ENCODE measurements at regions not wholly inside any gene's neighbourhood (a gene's known extent, or its start where the extent isn't known, plus 50 kb on each side); places are given as distances from the start of the nearest gene placed in this dataset.
"Not testable (repeated sequence)": the region's sequence is repeated elsewhere in the genome, so short reads cannot be mapped to it uniquely, and the experiment has no call there.

- H3K27ac ChIP-seq (ENCODE audit: low read length in 2 of 2); H3K36me3 ChIP-seq (replicated peaks in 1 of 2; ENCODE audit: control extremely low read depth in 1 of 2, control insufficient read depth in 1 of 2, extremely low read depth in 1 of 2, insufficient read depth in 2 of 2, low read length in 1 of 2); H3K79me2 ChIP-seq (ENCODE audit: control insufficient read depth, insufficient read depth, low read length); H3K27me3 ChIP-seq (replicated peaks in 1 of 4; ENCODE audit: control extremely low read depth in 1 of 4, control insufficient read depth in 3 of 4, insufficient read depth in 4 of 4, low read length in 3 of 4); H3K4me1 ChIP-seq (ENCODE audit: control insufficient read depth in 2 of 2, insufficient read depth in 2 of 2, low read length in 2 of 2); H3K4me1 Mint-ChIP-seq; intact Hi-C loops (cut with micrococcal nuclease); H3K9me3 ChIP-seq (ENCODE audit: control extremely low read depth in 1 of 3, control insufficient read depth in 2 of 3, insufficient read depth in 1 of 3, low read length in 2 of 3); H3K27me3 Mint-ChIP-seq; H4K20me1 ChIP-seq (ENCODE audit: control insufficient read depth, insufficient read depth, low read length, poor library complexity, severe bottlenecking); H3K9me3 Mint-ChIP-seq (ENCODE audit: insufficient read depth); POLR2A ChIA-PET; CTCF ChIA-PET: not testable (repeated sequence)
- Mint-ChIP-seq H3K27ac (peak overlapping the region; percentile 42), H3K4me3 (peak overlapping the region; percentile 89)
- Histone ChIP-seq H3K4me3 (ENCODE audit: control extremely low read depth in 1 of 5, extremely low read depth in 1 of 5, insufficient read depth in 1 of 5, low read depth in 2 of 5, low read length in 4 of 5) (peak overlapping the region in 4 of 5 experiments; percentile 37 to 59 (median 50)), H3K9ac (ENCODE audit: low read length) (peak overlapping the region; percentile 50), H2AFZ (ENCODE audit: insufficient read depth, low read depth, low read length, poor library complexity, severe bottlenecking) (peak overlapping the region; percentile 72), H3K4me2 (replicated peaks; ENCODE audit: low read depth, low read length, poor library complexity, severe bottlenecking) (peak overlapping the region; percentile 55)
- DNase-seq (peak; percentile 68), ATAC-seq (ENCODE audit: low read depth) (peak; percentile 98)
- under 1% methylated on average over 37 of the region's 42 CpGs for WGBS (ENCODE audit: insufficient coverage)
These were observed 243.5 kb upstream of the NOTCH2NLA start for GRCh38 chr1:146472192-146472861.

GRCh38 chr1:146459939-146460338, 231.1 kb upstream of the NOTCH2NLA start:
- H3K9ac ChIP-seq (ENCODE audit: low read length); ATAC-seq (ENCODE audit: low read depth); H3K9me3 ChIP-seq (ENCODE audit: control extremely low read depth in 1 of 3, control insufficient read depth in 2 of 3, insufficient read depth in 1 of 3, low read length in 2 of 3); H3K79me2 ChIP-seq (ENCODE audit: control insufficient read depth, insufficient read depth, low read length); H3K4me1 Mint-ChIP-seq; H3K36me3 ChIP-seq (replicated peaks in 1 of 2; ENCODE audit: control extremely low read depth in 1 of 2, control insufficient read depth in 1 of 2, extremely low read depth in 1 of 2, insufficient read depth in 2 of 2, low read length in 1 of 2); H4K20me1 ChIP-seq (ENCODE audit: control insufficient read depth, insufficient read depth, low read length, poor library complexity, severe bottlenecking); H3K27me3 Mint-ChIP-seq; H2AFZ ChIP-seq (ENCODE audit: insufficient read depth, low read depth, low read length, poor library complexity, severe bottlenecking); H3K27ac Mint-ChIP-seq; POLR2A ChIA-PET; H3K27ac ChIP-seq (ENCODE audit: low read length in 2 of 2); H3K27me3 ChIP-seq (replicated peaks in 1 of 4; ENCODE audit: control extremely low read depth in 1 of 4, control insufficient read depth in 3 of 4, insufficient read depth in 4 of 4, low read length in 3 of 4); H3K4me1 ChIP-seq (ENCODE audit: control insufficient read depth in 2 of 2, insufficient read depth in 2 of 2, low read length in 2 of 2); DNase-seq; H3K4me3 Mint-ChIP-seq; H3K9me3 Mint-ChIP-seq (ENCODE audit: insufficient read depth); H3K4me3 ChIP-seq (ENCODE audit: control extremely low read depth in 1 of 5, extremely low read depth in 1 of 5, insufficient read depth in 1 of 5, low read depth in 2 of 5, low read length in 4 of 5); CTCF ChIA-PET; intact Hi-C loops (cut with micrococcal nuclease); H3K4me2 ChIP-seq (replicated peaks; ENCODE audit: low read depth, low read length, poor library complexity, severe bottlenecking): not testable (repeated sequence)
- WGBS (ENCODE audit: insufficient coverage): no CpG with 5 or more reads among the region's 2 CpGs

- H3K9me3 ChIP-seq (ENCODE audit: control extremely low read depth in 1 of 3, control insufficient read depth in 2 of 3, insufficient read depth in 1 of 3, low read length in 2 of 3); H3K36me3 ChIP-seq (replicated peaks in 1 of 2; ENCODE audit: control extremely low read depth in 1 of 2, control insufficient read depth in 1 of 2, extremely low read depth in 1 of 2, insufficient read depth in 2 of 2, low read length in 1 of 2); H3K4me3 Mint-ChIP-seq; H4K20me1 ChIP-seq (ENCODE audit: control insufficient read depth, insufficient read depth, low read length, poor library complexity, severe bottlenecking); H3K27me3 ChIP-seq (replicated peaks in 1 of 4; ENCODE audit: control extremely low read depth in 1 of 4, control insufficient read depth in 3 of 4, insufficient read depth in 4 of 4, low read length in 3 of 4); H3K4me2 ChIP-seq (replicated peaks; ENCODE audit: low read depth, low read length, poor library complexity, severe bottlenecking); H3K27ac ChIP-seq (ENCODE audit: low read length in 2 of 2); CTCF ChIA-PET; H3K9ac ChIP-seq (ENCODE audit: low read length); H3K4me1 ChIP-seq (ENCODE audit: control insufficient read depth in 2 of 2, insufficient read depth in 2 of 2, low read length in 2 of 2); H3K9me3 Mint-ChIP-seq (ENCODE audit: insufficient read depth); H3K27ac Mint-ChIP-seq; ATAC-seq (ENCODE audit: low read depth); H3K79me2 ChIP-seq (ENCODE audit: control insufficient read depth, insufficient read depth, low read length); H2AFZ ChIP-seq (ENCODE audit: insufficient read depth, low read depth, low read length, poor library complexity, severe bottlenecking); H3K27me3 Mint-ChIP-seq; H3K4me1 Mint-ChIP-seq; H3K4me3 ChIP-seq (ENCODE audit: control extremely low read depth in 1 of 5, extremely low read depth in 1 of 5, insufficient read depth in 1 of 5, low read depth in 2 of 5, low read length in 4 of 5); DNase-seq; POLR2A ChIA-PET; intact Hi-C loops (cut with micrococcal nuclease): not testable (repeated sequence)
- no CpG with 5 or more reads among the region's 5 CpGs for WGBS (ENCODE audit: insufficient coverage)
These were observed 230.5 kb upstream of the NOTCH2NLA start for GRCh38 chr1:146459308-146459707.

GRCh38 chr1:146448877-146449246, 220.0 kb upstream of the NOTCH2NLA start:
- H3K9me3 Mint-ChIP-seq (ENCODE audit: insufficient read depth); H3K79me2 ChIP-seq (ENCODE audit: control insufficient read depth, insufficient read depth, low read length); POLR2A ChIA-PET; H3K4me1 ChIP-seq (ENCODE audit: control insufficient read depth in 2 of 2, insufficient read depth in 2 of 2, low read length in 2 of 2); H3K4me3 ChIP-seq (ENCODE audit: control extremely low read depth in 1 of 5, extremely low read depth in 1 of 5, insufficient read depth in 1 of 5, low read depth in 2 of 5, low read length in 4 of 5); H3K27ac Mint-ChIP-seq; CTCF ChIA-PET; H3K4me2 ChIP-seq (replicated peaks; ENCODE audit: low read depth, low read length, poor library complexity, severe bottlenecking); ATAC-seq (ENCODE audit: low read depth); H3K27ac ChIP-seq (ENCODE audit: low read length in 2 of 2); H3K4me3 Mint-ChIP-seq; H3K4me1 Mint-ChIP-seq; DNase-seq; H3K9ac ChIP-seq (ENCODE audit: low read length); intact Hi-C loops (cut with micrococcal nuclease); H3K9me3 ChIP-seq (ENCODE audit: control extremely low read depth in 1 of 3, control insufficient read depth in 2 of 3, insufficient read depth in 1 of 3, low read length in 2 of 3); H2AFZ ChIP-seq (ENCODE audit: insufficient read depth, low read depth, low read length, poor library complexity, severe bottlenecking); H3K27me3 Mint-ChIP-seq; H3K27me3 ChIP-seq (replicated peaks in 1 of 4; ENCODE audit: control extremely low read depth in 1 of 4, control insufficient read depth in 3 of 4, insufficient read depth in 4 of 4, low read length in 3 of 4); H3K36me3 ChIP-seq (replicated peaks in 1 of 2; ENCODE audit: control extremely low read depth in 1 of 2, control insufficient read depth in 1 of 2, extremely low read depth in 1 of 2, insufficient read depth in 2 of 2, low read length in 1 of 2); H4K20me1 ChIP-seq (ENCODE audit: control insufficient read depth, insufficient read depth, low read length, poor library complexity, severe bottlenecking): not testable (repeated sequence)
- no CpG with 5 or more reads among the region's 13 CpGs for WGBS (ENCODE audit: insufficient coverage)

All from B cell (primary cell).